GM12891 (cell line): ENCODE measurements at regions not wholly inside any gene's neighbourhood (a gene's known extent, or its start where the extent isn't known, plus 50 kb on each side); places are given as distances from the start of the nearest gene placed in this dataset.

Experiments
- PAX5 ChIP-seq: IDR thresholded peaks from 2 replicates; pipeline ENCODE4 v1.6.1; 2011; ENCODE audit warnings: low read length, moderate library complexity, mild to moderate bottlenecking; ENCODE audit not compliant: insufficient read depth, severe bottlenecking
- POLR2A ChIP-seq: IDR thresholded peaks from 2 replicates; pipeline ENCODE4 v1.6.1; 2011; ENCODE audit warnings: low read depth, low read length, control low read depth
- POLR2AphosphoS5 ChIP-seq: IDR thresholded peaks from 2 replicates; pipeline ENCODE4 v1.6.1; 2011; ENCODE audit warnings: low read depth, low read length, control low read depth
- SPI1 ChIP-seq: IDR thresholded peaks from 2 replicates; pipeline ENCODE4 v1.6.1; 2011; ENCODE audit warnings: low read depth, low read length, control low read depth
- TAF1 ChIP-seq: IDR thresholded peaks from 2 replicates; pipeline ENCODE4 v1.6.1; 2011; ENCODE audit warnings: low read depth, low read length, control low read depth

DNA sequence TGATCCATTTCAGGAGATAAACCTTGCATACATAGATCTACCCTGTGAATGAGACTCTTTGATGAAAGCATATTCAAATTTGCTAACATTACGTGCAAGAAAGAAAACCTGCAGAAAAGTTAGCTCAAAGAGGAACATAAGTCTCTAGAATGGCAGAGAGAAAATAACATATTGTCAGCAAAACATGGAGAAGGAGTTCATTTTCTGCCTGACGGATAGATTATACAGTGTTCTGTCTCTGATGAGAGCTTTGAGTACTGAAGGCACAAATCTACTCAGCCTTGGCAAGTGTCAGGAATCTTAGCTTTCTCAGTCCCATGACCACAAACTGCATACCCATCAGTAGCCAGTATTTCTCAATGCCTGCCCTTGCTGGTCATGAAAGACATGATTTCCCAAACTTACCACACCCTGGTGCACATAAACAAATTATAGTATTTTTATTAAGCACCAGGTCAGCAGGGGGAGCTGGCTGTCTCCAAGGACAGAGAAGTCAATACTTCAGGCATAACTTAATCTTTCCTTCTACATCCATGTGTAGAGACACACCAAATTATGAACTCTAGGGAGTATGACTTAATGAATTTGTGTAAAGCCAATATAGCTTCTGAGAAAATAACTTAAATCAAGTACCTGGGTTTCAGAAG, 401.2 kb upstream of the SOX11 start:
- no peak for TF ChIP-seq POLR2A
- TF ChIP-seq POLR2AphosphoS5: no peak
- no peak for TF ChIP-seq TAF1
- no peak for TF ChIP-seq PAX5
- no peak for TF ChIP-seq SPI1
